ENCODE measurements at regions not wholly inside any gene's neighbourhood (a gene's known extent, or its start where the extent isn't known, plus 50 kb on each side); places are given as distances from the start of the nearest gene placed in this dataset.

DNA sequence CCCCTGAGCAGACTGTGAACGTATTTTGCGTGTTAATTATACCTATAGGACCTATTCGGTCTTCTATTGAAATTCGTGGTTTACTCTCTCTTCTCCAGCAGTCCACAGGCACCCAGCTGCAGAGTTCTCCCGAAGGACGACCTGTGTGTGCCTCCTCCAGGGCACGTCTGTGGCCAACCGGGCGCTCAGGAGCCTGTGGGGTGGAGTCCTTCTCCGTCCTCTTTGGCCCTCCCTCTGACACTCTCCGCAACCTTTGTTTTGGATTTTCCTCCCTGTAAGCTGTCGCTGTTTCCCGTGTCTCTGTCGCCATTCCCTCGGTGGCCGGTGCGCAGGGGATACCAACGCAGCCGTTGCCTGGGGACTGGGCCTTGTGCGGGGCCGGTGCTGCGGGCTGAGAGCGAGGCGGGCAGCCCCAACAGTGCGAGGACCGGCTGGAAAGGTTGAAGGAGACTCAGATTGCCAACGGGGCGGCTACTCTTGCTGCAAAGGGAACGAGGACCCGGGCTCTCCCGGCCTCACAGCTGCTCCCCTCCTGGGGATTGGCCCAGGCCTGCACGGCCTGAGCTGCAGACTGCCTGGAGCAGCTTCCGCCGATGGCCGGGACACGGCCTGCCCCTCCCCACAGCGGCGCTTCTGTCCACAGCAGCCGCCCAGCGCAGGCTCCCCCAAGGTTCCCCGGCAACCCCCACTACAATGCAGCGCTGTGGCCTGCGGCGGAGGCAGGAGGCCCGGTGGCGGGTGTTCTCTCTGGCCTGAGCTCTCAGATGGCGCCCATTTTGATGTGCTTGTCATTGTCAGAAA lies 221.0 kb downstream of the MTX2 start:
- no peaks in the 10 kb centered on the region for H3K4me1 ChIP-seq (ENCODE audit: control insufficient read depth, insufficient read depth, low read length)
- no peak overlapping the region for H3K4me3 ChIP-seq (ENCODE audit: low read depth, low read length)
- H3K27ac ChIP-seq (ENCODE audit: extremely low read depth, low read depth, low read length), result no peak overlapping the region
- TF ChIP-seq ZNF645 (tag by site-specific recombination; IDR thresholded peaks at IDR 0.05) (no peak), ZNF555 (tag by site-specific recombination; conservative IDR thresholded peaks at IDR 0.05) (no peak)
- POLR2A ChIA-PET, result no interaction called here
- CTCF ChIA-PET, result interaction anchor here (1.2 kb wide), 1 partner anchor 64 kb away, joined by 3 read pairs; no protein-coding TSS in a partner anchor
- H3K9me3 ChIP-seq (ENCODE audit: control insufficient read depth, insufficient read depth, low read depth, low read length), result no peaks in the 10 kb centered on the region
- H3K36me3 ChIP-seq (ENCODE audit: control insufficient read depth in 2 of 2, insufficient read depth in 1 of 2, low read length in 2 of 2), result no peaks in the 10 kb centered on the region

GRCh38 chr2:176491172-176491904 lies 222.1 kb downstream of the MTX2 start:
- CTCF ChIA-PET, result no interaction called here
- H3K36me3 ChIP-seq (ENCODE audit: control insufficient read depth in 2 of 2, insufficient read depth in 1 of 2, low read length in 2 of 2), result no peaks in the 10 kb centered on the region
- 0 out of 2 replicates have a peak overlapping the region, but pooled peaks have one; percentile 4 for H3K27ac ChIP-seq (ENCODE audit: extremely low read depth, low read depth, low read length)
- POLR2A ChIA-PET, result no interaction called here
- no peaks in the 10 kb centered on the region for H3K9me3 ChIP-seq (ENCODE audit: control insufficient read depth, insufficient read depth, low read depth, low read length)
- no peaks in the 10 kb centered on the region for H3K4me1 ChIP-seq (ENCODE audit: control insufficient read depth, insufficient read depth, low read length)
- H3K4me3 ChIP-seq (ENCODE audit: low read depth, low read length), result no peak overlapping the region
- TF ChIP-seq SCRT2 (tag by site-specific recombination; IDR thresholded peaks at IDR 0.05) (no peak), KLF9 (tag by site-specific recombination; IDR thresholded peaks at IDR 0.05; ENCODE audit: low read depth) (peak; percentile 57; the same call in 1 of the 2 replicates), ZNF366 (tag by site-specific recombination; conservative IDR thresholded peaks at IDR 0.05) (0 out of 2 replicates have a peak, but pooled peaks have one; percentile 23), ZNF501 (tag by site-specific recombination; IDR thresholded peaks at IDR 0.05) (no peak), EGR2 (tag by site-specific recombination; IDR thresholded peaks at IDR 0.05; ENCODE audit: low read depth) (peak; percentile 56), SP7 (tag by site-specific recombination; IDR thresholded peaks at IDR 0.05) (peak; percentile 76), GLIS1 (tag by site-specific recombination; IDR thresholded peaks at IDR 0.05) (peak; percentile 50), KLF10 (tag by site-specific recombination; IDR thresholded peaks at IDR 0.05) (peak; percentile 75), ZNF202 (tag by site-specific recombination; IDR thresholded peaks at IDR 0.05; ENCODE audit: borderline replicate concordance) (no peak), ZNF654 (tag by site-specific recombination; IDR thresholded peaks at IDR 0.05; ENCODE audit: low read depth) (no peak), FEZF1 (tag by site-specific recombination; IDR thresholded peaks at IDR 0.05) (peak; percentile 89), ZNF626 (tag by site-specific recombination; IDR thresholded peaks at IDR 0.05) (no peak), ZNF449 (tag by site-specific recombination; IDR thresholded peaks at IDR 0.05) (no peak), GLIS2 (tag by site-specific recombination; IDR thresholded peaks at IDR 0.05) (no peak), KLF1 (tag by site-specific recombination; IDR thresholded peaks at IDR 0.05) (peak; percentile 29; the same call in 1 of the 2 replicates)
- TF ChIP-seq, protein P1, sequence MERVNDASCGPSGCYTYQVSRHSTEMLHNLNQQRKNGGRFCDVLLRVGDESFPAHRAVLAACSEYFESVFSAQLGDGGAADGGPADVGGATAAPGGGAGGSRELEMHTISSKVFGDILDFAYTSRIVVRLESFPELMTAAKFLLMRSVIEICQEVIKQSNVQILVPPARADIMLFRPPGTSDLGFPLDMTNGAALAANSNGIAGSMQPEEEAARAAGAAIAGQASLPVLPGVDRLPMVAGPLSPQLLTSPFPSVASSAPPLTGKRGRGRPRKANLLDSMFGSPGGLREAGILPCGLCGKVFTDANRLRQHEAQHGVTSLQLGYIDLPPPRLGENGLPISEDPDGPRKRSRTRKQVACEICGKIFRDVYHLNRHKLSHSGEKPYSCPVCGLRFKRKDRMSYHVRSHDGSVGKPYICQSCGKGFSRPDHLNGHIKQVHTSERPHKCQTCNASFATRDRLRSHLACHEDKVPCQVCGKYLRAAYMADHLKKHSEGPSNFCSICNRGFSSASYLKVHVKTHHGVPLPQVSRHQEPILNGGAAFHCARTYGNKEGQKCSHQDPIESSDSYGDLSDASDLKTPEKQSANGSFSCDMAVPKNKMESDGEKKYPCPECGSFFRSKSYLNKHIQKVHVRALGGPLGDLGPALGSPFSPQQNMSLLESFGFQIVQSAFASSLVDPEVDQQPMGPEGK (tag by site-specific recombination; IDR thresholded peaks at IDR 0.05), result peak; percentile 43; the same call in 1 of the 2 replicates
- TF ChIP-seq, protein P2, sequence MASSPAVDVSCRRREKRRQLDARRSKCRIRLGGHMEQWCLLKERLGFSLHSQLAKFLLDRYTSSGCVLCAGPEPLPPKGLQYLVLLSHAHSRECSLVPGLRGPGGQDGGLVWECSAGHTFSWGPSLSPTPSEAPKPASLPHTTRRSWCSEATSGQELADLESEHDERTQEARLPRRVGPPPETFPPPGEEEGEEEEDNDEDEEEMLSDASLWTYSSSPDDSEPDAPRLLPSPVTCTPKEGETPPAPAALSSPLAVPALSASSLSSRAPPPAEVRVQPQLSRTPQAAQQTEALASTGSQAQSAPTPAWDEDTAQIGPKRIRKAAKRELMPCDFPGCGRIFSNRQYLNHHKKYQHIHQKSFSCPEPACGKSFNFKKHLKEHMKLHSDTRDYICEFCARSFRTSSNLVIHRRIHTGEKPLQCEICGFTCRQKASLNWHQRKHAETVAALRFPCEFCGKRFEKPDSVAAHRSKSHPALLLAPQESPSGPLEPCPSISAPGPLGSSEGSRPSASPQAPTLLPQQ (tag by site-specific recombination; IDR thresholded peaks at IDR 0.05), result 0 out of 2 replicates have a peak, but pooled peaks have one; percentile 54
- TF ChIP-seq, protein P3, sequence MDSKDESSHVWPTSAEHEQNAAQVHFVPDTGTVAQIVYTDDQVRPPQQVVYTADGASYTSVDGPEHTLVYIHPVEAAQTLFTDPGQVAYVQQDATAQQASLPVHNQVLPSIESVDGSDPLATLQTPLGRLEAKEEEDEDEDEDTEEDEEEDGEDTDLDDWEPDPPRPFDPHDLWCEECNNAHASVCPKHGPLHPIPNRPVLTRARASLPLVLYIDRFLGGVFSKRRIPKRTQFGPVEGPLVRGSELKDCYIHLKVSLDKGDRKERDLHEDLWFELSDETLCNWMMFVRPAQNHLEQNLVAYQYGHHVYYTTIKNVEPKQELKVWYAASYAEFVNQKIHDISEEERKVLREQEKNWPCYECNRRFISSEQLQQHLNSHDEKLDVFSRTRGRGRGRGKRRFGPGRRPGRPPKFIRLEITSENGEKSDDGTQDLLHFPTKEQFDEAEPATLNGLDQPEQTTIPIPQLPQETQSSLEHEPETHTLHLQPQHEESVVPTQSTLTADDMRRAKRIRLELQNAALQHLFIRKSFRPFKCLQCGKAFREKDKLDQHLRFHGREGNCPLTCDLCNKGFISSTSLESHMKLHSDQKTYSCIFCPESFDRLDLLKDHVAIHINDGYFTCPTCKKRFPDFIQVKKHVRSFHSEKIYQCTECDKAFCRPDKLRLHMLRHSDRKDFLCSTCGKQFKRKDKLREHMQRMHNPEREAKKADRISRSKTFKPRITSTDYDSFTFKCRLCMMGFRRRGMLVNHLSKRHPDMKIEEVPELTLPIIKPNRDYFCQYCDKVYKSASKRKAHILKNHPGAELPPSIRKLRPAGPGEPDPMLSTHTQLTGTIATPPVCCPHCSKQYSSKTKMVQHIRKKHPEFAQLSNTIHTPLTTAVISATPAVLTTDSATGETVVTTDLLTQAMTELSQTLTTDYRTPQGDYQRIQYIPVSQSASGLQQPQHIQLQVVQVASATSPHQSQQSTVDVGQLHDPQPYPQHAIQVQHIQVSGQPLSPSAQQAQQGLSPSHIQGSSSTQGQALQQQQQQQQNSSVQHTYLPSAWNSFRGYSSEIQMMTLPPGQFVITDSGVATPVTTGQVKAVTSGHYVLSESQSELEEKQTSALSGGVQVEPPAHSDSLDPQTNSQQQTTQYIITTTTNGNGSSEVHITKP (tag by site-specific recombination; IDR thresholded peaks at IDR 0.05), result peak; percentile 80
- TF ChIP-seq, protein P4, sequence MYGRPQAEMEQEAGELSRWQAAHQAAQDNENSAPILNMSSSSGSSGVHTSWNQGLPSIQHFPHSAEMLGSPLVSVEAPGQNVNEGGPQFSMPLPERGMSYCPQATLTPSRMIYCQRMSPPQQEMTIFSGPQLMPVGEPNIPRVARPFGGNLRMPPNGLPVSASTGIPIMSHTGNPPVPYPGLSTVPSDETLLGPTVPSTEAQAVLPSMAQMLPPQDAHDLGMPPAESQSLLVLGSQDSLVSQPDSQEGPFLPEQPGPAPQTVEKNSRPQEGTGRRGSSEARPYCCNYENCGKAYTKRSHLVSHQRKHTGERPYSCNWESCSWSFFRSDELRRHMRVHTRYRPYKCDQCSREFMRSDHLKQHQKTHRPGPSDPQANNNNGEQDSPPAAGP (tag by site-specific recombination; IDR thresholded peaks at IDR 0.05), result 0 out of 2 replicates have a peak, but pooled peaks have one; percentile 30
